ENCODE measurements at regions not wholly inside any gene's neighbourhood (a gene's known extent, or its start where the extent isn't known, plus 50 kb on each side); places are given as distances from the start of the nearest gene placed in this dataset.

DNA sequence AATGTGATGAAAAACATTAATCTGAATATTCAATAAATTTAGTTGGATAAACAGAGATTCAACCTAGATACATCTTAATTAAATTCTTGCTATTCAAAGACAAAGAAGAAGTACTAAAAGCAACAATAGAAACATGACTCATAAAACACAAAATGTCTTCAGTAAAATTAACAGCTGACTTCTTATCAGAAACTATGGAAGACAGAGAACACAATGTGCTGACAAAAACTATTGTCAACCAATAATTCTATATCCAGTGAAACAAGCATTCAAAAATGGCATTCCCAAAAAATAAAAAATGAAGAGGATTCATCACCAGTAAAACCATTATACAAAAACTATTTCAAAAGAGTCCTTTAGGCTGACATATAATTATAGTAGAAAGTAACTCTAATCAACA, 400.5 kb upstream of the SORCS1 start:
- Histone ChIP-seq H3K9me3 (peaks cover 0 to 6% (median 5%) of the 10 kb centered on the region in 3 donors), H3K4me1 (no peaks in the 10 kb centered on the region), H3K27ac (no peak overlapping the region), H3K4me3 (no peak overlapping the region), H3K27me3 (no peaks in the 10 kb centered on the region), H3K36me3 (no peaks in the 10 kb centered on the region)
- TF ChIP-seq, protein P1, sequence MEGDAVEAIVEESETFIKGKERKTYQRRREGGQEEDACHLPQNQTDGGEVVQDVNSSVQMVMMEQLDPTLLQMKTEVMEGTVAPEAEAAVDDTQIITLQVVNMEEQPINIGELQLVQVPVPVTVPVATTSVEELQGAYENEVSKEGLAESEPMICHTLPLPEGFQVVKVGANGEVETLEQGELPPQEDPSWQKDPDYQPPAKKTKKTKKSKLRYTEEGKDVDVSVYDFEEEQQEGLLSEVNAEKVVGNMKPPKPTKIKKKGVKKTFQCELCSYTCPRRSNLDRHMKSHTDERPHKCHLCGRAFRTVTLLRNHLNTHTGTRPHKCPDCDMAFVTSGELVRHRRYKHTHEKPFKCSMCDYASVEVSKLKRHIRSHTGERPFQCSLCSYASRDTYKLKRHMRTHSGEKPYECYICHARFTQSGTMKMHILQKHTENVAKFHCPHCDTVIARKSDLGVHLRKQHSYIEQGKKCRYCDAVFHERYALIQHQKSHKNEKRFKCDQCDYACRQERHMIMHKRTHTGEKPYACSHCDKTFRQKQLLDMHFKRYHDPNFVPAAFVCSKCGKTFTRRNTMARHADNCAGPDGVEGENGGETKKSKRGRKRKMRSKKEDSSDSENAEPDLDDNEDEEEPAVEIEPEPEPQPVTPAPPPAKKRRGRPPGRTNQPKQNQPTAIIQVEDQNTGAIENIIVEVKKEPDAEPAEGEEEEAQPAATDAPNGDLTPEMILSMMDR (IDR thresholded peaks at IDR 0.05) = no peak
- DNase-seq = no peak
- intact Hi-C loops (cut with DNase I; ENCODE audit: low total_unique reads) = no loop called here

DNA sequence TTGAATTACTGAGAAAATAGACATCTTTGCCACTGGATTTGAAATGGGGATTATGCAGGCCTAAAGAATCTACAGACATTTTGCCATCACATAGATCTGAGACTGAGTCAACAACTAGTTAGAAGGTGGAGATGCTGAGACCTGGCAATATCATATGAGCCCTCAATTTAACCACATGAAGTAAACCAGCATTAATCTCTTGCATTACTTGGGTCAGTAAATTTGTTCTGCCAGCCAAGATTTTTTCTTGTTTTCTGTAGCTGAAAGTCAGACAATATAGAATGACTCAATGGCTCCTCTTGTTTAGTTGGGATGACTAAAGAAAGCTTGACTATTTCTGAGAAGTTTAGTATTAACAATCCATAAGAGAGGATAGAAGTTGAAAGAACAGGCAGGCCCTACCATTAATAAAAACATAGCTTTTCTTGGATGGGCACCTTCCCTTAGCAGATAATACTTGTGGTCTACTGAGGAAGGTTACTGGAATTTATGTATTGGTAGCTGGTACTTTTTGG, 396.7 kb upstream of the SORCS1 start:
- intact Hi-C loops (cut with DNase I; ENCODE audit: low total_unique reads) = no loop called here
- no peak for DNase-seq

DNA sequence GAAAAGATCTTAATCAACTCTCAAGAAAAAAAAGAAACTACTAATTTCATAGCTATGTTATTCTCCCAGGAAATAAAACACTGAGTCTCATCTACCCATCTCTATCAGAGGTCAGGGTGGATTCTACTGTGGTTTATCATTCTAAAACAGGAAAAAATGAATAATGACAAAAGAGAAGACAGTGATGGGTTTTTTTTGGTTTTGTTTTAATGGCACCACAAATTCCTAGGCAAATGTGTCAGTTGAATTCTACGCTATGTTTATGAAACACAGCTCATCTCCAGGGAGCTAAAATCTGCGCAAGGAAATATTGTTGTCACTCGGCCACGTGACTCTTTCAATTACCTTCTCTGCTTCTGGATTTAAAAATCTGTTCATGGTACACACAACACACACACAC, 393.4 kb upstream of the SORCS1 start:
- Histone ChIP-seq H3K9me3 (no peaks in the 10 kb centered on the region), H3K4me3 (no peak overlapping the region), H3K27me3 (no peaks in the 10 kb centered on the region), H3K4me1 (no peaks in the 10 kb centered on the region), H3K27ac (no peak overlapping the region), H3K36me3 (no peaks in the 10 kb centered on the region)
- TF ChIP-seq, protein P1 (IDR thresholded peaks at IDR 0.05) = no peak
- intact Hi-C loops (cut with DNase I; ENCODE audit: low total_unique reads) = no loop called here
- DNase-seq = no peak

More for the DNA sequence above, 396.7 kb upstream of the SORCS1 start:
- no peaks in the 10 kb centered on the region for H3K36me3 ChIP-seq
- no peak overlapping the region for H3K27ac ChIP-seq
- TF ChIP-seq, protein P1 (IDR thresholded peaks at IDR 0.05) = no peak
- no peak overlapping the region for H3K4me3 ChIP-seq
- no peaks in the 10 kb centered on the region for H3K4me1 ChIP-seq
- H3K27me3 ChIP-seq = no peaks in the 10 kb centered on the region
- peaks cover 0 to 6% (median 0%) of the 10 kb centered on the region in 3 donors for H3K9me3 ChIP-seq

DNA sequence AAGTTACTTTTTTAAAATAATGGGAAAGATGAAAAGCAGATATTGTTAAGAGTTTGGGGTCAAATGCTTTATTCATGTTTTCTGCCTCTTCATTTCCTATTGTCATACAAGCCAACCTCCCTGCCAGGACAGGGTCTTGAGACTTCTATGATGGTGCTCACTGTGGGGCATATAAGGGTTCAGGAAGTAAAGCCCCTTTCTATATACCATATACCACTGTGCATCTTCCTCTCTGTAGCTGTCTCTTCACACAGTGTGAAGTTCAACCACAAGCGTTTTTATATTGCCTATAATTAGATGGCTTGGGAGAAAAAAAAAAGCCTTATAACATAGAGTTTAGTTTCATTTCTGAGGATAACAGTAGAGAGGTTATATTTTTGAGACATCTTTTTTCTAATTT, 389.8 kb upstream of the SORCS1 start:
- no peak for DNase-seq
- Histone ChIP-seq H3K9me3 (no peaks in the 10 kb centered on the region), H3K4me3 (no peak overlapping the region), H3K27me3 (no peaks in the 10 kb centered on the region), H3K36me3 (no peaks in the 10 kb centered on the region), H3K27ac (no peak overlapping the region), H3K4me1 (no peaks in the 10 kb centered on the region)
- TF ChIP-seq, protein P1 (IDR thresholded peaks at IDR 0.05) = no peak
- intact Hi-C loops (cut with DNase I; ENCODE audit: low total_unique reads) = no loop called here

DNA sequence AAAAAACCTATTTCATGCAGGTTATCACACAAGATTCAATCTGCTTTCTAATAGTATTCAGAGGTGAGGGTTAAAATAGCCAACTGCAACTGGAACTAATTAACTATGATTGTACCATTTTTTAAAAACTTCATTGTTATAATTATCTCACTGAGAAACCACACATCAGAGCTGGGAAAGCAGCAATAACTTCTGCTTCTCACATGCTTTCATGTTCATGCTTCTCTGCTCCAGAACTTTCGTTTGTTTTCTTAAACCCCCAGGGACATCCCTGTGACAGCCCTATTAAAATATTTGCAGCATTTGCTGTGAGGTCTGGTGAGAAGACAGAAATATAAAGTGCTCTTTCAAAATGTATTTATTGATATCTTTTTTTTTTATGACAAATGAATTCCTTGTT, 389.0 kb upstream of the SORCS1 start:
- TF ChIP-seq, protein P1 (IDR thresholded peaks at IDR 0.05) = no peak
- Histone ChIP-seq H3K36me3 (no peaks in the 10 kb centered on the region), H3K27me3 (no peaks in the 10 kb centered on the region), H3K4me1 (no peaks in the 10 kb centered on the region), H3K9me3 (no peaks in the 10 kb centered on the region), H3K4me3 (no peak overlapping the region), H3K27ac (no peak overlapping the region)
- DNase-seq = no peak
- intact Hi-C loops (cut with DNase I; ENCODE audit: low total_unique reads) = no loop called here

DNA sequence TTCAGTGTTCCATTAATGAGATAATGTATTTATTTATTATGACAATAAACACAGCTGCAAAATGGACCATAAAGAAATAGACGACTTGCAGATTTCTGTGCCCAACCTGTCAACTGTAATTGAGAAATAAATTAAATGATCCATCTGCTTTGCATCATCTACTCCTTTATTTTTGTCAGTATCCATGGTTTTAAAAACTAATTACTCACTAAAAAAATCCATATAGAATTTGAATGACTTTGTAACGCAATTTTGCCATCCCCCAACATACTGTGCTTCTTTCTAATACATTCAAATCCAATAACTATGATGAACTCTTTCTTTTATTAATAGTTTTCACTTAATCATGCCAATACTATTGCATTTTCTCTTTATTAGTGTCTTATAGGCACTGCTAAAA, 388.5 kb upstream of the SORCS1 start:
- TF ChIP-seq, protein P1 (IDR thresholded peaks at IDR 0.05) = no peak
- no peaks in the 10 kb centered on the region for H3K36me3 ChIP-seq
- intact Hi-C loops (cut with DNase I; ENCODE audit: low total_unique reads) = no loop called here
- DNase-seq = no peak
- no peaks in the 10 kb centered on the region for H3K27me3 ChIP-seq
- H3K9me3 ChIP-seq = no peaks in the 10 kb centered on the region
- no peaks in the 10 kb centered on the region for H3K4me1 ChIP-seq
- no peak overlapping the region for H3K27ac ChIP-seq
- H3K4me3 ChIP-seq = no peak overlapping the region
